ENCODE measurements at regions not wholly inside any gene's neighbourhood (a gene's known extent, or its start where the extent isn't known, plus 50 kb on each side); places are given as distances from the start of the nearest gene placed in this dataset.
"Not testable (repeated sequence)": the region's sequence is repeated elsewhere in the genome, so short reads cannot be mapped to it uniquely, and the experiment has no call there.

DNA sequence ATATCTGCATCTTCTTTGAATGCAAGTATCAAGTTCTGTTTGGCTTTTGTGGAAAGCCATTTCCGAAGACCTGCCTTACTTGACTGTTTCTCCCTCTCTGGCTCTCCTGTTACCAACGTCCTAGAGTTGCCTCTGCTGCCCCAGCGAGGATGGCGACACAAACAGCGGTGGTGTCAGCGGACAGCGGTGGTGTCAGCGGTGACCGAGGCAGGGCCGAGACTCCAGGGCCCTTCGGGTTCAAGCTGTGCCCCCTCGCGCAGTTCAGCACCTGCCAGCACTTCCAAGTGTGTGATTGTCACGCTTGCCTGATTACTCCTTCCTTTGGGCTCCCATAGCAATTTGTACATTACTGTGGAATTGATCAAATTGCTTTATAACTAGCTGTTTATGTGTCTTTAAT lies 336.9 kb upstream of the FAT1 start:
- DNase-seq: no peak

DNA sequence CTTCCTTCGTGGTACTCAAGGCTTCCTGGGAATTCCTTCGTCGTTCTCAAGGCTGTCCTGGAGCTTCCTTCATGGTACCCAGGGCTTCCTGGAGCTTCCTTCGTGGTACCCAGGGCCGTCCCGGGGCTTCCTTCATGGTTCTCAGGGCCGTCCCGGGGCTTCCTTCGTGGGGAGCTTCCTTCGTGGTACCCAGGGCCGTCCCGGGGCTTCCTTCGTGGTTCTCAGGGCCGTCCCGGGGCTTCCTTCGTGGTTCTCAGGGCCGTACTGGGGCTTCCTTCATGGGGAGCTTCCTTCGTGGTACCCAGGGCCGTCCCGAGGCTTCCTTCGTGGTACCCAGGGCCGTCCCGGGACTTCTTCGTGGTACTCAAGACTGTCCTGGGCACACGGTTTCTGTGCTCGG lies 339.6 kb upstream of the FAT1 start:
- no peak for DNase-seq

DNA sequence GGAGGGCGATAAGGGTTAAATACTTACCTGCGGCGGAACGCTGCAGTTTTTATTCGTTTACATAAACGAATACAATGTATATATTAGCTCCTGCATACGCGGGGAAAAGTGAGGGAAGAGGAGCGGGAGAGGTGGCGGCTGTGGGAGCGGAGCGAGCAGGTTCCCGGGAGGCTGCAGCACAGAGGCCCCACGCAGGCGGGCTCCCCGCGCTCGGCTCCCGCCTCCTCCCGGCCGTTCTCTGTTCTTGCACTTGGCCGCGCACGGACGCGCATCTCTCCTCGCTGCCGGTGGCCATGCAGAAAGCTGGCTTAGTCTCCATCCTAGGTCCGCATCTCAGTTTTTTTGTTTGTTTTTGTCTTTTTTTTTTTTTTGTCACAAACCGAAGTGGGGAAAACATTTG lies 340.4 kb upstream of the FAT1 start:
- DNase-seq: no peak

DNA sequence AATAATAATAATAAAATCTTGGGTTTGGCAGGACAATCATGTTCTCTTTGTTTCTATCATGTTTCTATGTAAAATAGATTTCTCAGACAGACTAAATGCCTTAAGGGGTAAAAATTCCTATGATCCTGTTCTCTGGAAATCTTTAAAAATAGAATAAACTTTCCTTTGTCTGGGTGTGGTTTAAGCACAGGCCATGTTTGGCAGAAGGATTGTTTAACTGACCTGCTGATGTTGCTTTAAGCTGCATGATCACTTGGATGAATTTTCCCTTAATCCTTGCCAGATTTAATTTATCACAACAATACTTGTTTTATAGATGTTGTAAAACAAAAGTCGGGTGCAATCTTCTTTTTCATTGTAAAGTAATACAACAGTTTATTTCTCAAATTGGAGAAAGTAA lies 341.7 kb upstream of the FAT1 start:
- no peak for DNase-seq

DNA sequence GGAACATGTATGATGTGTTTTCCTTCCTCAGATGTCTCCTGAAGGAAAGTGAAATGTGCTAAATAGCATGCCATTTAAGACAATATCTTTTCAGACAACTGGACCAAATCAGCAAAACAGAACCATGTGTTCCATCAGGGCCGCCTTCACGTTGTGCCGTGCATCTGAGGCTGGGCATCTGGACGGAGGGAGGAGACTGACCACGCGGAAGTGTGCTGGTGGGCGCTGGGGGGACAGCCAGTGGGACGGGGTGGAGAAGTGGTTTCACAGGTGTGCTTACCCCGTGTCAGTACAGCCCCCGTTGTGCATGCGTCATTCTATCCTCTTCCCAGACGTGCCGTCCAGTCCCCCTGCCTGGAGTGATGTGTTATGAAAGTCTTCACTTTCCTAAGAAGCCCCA lies 342.1 kb upstream of the FAT1 start:
- no peak for DNase-seq

DNA sequence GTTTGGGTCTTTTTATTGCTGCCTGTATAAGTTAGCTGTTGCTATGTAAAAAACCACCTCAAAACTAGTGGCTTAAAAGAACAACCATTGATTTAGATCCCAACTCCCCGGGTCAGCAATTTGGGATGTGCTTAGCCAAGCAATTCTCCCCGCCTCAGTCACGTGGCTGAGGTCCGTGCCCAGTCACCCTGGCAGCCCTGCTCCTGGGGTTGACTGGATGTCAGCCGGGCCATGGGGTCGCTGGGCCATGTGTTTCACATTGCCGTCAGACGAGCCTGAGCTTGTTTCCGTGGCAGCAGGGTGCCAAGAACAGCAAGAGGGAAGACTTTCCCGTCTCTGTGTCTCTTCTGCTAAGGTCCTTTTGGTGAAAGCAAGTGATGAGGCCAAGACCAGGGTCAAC lies 345.7 kb upstream of the FAT1 start:
- DNase-seq: no peak

DNA sequence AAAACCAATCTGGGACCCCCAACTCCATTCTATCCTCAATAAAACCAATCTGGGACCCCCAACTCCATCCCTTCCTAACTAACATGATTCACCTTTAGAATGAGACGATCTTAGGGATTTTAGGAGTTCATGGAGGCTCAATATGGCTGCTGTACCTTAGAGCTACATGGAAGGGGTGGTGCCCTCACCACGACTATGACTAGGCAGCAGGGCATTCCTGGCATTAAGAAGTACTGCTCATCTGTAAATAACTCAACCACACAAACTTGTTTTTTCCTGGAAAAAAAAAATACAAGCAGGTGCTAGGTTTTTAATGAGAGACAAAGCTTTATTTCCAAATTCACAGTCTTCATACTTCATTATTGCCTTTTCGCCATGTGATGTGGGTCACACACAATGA lies 346.5 kb upstream of the FAT1 start:
- no peak for DNase-seq

DNA sequence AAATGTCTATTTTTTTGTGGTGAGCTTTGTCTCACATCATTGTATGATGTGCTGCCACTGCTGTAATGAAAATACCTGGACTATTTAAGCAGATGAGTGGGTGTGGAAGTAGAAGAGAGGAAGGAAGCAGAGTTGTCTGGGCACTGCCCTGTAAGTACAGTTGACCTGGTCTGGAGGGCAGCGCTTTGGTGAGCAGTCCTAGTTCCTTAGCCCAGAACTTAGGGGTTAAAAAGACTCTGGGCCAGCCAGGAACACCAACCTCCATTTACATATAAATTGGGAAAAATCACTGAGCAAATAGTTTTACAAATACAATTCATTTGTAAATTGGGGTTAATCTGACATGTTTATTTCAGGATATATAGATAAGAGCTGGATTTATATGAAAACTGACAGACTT lies 347.1 kb upstream of the FAT1 start:
- DNase-seq: no peak

DNA sequence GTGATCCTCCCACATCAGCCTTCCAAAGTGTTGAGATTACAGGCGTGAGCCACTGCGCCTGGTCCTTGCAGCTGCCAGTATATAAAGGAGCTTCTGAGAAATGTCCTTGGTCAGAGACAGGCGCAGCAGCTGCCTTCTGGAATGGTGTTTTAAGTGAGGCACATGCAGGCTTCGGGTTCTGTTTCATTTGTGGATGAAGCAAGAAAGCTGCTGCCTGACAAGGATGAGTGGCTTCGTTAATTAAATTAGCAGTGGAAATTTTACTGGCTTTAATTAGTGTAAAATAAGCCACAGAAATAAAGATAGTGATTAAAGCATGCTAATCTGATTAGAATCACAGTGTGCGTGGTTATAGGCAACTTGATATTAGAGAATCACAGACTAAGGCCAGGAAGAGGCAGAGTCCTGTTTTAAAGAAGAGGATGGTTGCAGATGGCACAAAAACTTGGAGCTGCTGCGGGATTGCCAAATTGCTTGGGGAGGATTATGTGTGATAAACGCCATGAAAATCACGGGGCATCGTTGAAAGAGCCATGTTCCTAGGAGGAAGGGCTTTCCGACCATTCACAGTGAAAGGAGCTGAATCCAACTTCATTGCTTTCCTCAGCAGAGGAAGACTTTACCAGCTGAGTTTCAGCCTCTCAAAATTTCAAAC lies 348.4 kb upstream of the FAT1 start:
- no peak for DNase-seq

DNA sequence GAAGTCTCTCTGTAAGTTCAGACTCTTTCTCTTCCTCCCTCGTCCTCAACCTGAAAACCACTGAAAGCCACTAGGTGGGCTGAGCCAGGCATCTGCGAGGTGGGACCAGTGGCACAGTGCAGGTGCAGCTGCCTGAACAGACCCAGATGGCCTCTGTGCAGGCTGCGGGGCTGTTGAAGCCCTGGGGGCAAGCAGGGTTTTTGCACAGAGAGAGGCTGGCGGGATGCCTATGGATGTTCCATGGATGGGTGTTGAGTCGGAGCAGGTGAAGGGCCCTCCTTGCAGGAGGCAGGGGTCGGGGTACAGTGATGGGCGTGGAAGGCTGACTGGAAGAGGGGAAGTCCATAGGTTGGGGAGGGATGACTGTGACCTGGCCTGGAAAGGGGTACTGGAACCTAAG lies 350.2 kb upstream of the FAT1 start:
- DNase-seq: no peak

DNA sequence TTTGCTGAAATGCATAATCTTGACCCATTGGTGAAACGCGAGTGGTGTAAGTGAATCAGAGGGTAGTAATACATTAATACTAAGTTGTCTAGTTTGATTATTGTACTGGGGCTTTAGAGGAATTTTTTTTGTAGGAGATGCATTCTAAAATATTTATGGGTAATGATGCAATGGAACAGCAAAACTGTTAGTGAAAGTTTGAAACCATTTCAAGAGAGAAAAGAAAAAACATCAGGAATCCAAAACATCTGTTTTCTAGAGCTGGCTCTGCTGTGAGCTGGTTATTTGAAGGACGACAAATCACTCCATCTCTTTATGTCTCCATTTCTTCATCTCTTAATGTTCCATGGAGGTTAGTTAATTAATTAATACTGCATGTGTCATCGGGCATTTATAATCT lies 351.9 kb upstream of the FAT1 start:
- no peak for DNase-seq

DNA sequence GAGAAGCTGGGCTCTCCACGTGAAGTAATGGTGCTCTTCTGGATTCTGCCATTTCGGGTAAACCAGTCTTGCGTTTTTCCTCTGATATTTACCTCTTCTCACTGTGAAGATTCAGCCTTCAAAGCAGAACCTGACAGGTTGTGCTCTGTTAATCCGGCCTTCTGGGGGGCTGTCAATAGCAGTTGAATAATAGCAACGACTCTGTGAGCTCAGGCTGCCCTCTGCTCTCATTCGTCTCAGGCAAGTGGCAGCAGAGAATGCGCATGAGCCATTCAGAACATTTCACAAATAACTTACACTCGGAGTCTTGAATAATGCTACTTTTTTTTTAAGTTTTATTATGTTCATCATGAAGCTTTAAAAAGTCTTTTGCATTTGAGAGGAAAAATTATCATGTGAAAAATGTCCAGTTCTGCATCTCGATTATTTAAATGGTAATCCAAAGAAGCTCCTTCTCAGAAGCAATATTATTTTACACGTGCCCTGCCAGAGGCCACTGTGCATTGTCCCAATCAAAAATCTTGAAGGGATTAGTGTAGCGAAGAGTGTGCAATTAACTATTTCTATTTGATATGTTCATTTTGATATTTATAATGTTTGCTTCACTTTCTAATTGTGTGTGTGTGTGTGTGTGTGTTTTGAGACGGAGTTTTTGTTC lies 354.2 kb upstream of the FAT1 start:
- no peak for DNase-seq

DNA sequence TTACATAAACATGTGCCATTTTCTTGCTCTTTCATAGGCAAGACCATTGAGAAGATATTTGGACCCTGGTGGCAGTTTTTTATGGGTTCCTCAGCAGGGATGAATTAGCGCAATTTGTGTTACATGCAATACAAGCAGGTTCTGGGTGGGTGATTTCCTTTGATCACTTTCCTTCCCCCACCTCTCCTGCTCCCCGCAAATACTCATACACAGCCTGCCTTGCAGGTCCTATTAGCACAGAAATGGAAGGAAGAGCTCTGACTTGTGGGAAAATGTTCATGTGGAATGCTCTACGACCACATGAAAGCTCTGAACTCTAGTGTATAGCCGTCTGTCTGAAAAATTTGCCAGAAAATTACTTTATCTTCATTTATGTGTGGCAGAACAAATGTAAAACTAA lies 361.0 kb upstream of the FAT1 start:
- no peak for DNase-seq

DNA sequence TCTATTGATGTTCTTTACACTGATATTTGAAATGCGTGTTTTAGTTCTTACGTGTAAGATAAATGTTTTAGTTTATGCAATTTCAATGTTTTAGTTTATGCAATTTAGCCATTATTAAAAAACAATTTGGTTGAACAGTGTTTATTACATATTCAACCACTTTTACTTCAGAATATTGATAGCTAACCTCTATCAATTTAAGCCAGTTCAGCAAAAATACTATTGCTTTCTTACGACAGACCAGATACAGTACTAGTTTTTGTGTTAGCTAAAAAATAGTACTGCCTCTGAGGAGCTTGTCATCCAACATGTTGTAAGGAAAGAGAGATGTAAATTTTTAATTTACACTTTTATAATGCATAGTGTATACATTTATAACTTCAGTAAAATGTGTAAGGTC lies 361.7 kb upstream of the FAT1 start:
- DNase-seq: no peak

DNA sequence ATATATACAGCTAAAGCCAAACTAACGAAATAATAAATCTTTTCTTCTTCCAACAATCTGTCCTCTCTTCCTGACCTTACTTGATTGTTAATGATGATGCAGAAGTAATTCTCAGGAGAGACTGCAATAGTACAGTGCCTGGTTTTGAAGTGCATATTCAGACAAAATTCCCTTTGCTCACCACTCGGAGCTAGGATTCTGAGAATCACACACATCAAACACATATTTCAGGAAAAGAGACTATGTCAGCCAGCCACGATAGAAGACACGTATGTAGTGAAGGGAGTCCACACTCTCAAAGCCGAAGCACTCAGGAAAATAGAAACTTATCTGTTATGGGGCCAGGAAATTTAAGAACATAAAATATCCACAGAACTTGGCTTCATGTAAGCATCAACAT lies 362.5 kb upstream of the FAT1 start:
- DNase-seq: no peak

DNA sequence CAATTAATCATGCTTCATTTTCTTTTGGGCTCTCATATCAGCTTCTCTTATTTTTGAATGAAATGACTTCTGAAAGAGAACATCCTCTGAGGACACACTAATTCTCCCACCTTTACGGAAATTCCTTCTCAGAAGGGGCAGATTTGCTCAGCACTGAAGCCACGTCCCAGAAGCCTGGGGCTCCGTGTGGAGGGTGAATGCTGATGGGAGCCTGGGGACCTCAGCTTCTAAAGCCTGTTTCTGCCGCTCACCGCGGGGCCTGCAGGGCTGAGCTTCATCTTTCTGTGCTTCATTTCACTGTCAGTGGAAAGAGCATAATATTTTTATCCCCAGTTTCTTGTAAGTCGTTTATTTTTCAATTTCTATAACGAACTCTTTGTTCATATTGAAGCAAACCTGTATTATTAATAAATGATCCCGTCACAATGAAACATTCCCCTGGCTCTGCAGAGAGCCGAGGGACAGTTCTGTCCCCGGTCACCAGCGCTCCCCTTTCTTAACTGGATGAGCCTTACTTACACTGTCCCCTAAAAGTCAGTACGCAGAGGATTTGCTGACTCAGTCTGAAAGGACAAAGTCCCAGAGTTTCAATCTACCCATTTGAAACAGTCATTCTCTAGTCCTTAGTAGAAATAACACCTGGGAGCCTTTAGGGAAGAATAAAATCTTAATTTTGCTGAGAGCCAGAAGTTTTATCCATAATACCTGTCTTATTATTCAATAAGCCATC lies 364.6 kb upstream of the FAT1 start:
- no peak for DNase-seq

DNA sequence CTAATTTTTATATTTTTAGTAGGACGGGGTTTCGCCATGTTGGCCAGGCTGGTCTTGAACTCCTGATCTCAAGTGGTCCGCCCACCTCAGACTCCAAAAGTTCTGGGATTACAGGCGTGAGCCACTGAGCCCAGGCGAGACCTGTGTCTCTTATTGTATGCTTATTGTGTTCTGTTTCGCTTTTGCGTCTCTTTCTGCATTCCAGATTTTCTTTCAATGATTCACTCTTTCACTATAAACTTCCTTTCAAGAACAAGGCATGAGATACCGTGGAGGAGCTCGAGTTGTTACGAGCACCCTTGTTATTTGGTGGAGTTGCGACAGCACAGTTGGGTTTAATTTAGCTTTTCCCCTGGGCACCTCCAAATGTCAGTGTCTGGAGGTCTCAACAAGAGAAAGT lies 366.7 kb upstream of the FAT1 start:
- DNase-seq: no peak

DNA sequence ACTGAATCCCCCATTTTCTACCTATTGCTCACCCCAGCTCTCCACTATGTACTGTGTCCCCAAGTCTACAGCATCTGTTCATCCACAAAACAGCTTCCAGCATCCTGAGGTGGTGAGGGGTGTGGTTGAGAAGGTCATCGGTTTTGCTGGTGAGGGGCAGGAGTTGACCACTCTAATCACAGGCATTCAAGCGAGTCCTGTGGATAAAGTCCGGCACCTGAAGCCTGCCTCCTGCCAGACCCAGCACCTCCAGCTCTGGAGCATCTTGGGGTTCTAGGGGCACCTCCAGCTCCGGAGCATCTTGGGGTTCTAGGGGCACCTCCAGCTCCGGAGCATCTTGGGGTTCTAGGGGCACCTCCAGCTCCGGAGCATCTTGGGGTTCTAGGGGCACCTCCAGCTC lies 367.2 kb upstream of the FAT1 start:
- not testable (repeated sequence) for DNase-seq

DNA sequence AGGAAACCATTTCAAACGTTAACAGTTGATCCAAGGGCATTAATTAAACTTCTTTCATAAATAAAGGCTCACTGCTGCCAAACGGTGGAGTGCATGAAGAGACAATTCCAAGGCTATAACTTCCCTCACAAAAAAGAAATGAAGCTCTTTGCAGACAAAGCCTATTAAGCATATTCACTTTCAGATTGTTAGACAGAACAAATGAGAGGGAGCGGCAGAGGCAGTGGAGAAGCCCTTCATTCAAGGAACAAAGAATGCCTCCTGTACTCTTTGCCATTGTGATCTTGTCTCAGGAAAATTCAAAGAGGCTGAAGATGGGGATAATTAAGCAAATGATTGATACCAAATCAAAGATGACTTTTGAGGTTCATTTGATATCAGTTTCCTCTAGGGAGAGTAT lies 370.5 kb upstream of the FAT1 start:
- no peak for DNase-seq

DNA sequence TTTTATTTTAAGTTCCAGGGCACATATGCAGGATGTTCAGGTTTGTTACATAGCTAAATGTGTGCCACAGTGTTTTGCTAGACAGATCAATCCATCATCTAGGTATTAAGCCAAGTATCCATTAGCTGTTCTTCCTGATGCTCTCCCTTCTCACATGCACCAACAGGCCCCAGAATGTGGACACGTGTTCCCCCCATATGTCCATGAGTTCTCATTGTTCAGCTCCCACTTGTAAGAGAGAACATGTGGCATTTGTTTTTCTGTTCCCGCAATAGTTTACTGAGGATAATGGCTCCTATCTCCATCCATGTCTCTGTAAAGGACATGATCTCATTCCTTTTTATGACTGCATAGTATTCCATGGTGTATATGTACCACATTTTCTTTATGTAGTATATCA lies 374.8 kb upstream of the FAT1 start:
- no peak for DNase-seq

DNA sequence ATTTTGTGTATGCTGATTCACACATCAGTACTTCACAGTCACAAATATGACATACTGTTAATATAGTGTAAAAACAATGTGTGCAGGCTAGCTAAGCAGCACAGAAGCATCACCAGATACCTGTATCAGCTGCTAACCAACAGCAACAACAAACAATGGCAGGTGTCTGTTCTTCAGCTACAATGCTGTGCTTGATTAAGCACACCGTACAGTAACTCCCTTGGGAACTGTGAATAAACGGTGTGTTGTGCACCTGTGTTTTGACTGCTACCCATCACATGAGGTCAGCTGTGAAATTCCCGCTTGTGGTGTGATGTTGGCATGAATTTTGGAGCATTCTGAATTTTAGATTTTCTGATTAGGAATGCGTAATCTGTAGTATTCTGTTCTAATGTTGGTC lies 379.7 kb upstream of the FAT1 start:
- no peak for DNase-seq

DNA sequence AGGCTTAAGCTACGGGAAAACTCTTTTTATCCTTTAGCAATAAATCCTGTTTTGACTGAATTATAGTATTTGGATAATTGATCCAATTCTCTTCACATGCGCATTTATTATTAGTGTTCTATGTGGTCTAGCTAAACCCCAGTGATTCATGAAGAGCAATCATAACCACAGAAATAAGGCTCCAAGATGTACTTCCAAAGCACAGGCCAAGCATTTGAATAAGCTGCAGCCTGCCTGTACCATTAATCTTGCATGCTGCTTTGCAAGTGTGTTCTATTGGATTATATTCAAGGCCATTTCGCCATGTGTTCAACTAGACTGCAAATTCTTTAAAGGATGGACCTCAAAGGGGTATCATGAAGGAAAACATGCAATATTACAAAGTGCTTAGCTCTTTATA lies 385.2 kb upstream of the FAT1 start:
- DNase-seq: no peak

DNA sequence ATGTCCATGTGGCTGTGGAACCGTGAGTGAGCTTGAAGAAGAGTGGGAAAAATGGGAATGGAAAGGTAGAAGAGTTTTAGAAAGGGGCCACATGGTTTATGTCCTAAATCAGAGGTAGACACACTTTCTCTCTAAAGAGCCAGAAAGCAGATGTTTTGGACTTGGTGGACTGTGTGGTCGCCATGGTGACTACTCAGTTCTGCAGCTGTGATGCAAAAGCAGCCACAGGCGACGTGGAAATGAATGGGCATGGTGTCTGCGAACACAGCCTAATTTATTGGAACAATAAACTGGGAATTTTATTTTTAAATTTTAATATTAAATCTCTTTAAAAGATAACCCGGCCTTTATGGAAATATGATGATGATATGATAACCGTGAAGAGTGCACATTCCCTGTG lies 386.0 kb upstream of the FAT1 start:
- DNase-seq: no peak

All from anterior cingulate cortex (tissue), 58 donors.